HEK293 (cell line): ENCODE measurements at regions not wholly inside any gene's neighbourhood (a gene's known extent, or its start where the extent isn't known, plus 50 kb on each side); places are given as distances from the start of the nearest gene placed in this dataset.
"Not testable (repeated sequence)": the region's sequence is repeated elsewhere in the genome, so short reads cannot be mapped to it uniquely, and the experiment has no call there.

Experiments
- CTCF ChIA-PET: fragments of 350-600 bp; formaldehyde crosslinking; extraction: SDS; loops from one replicate; lab custom pipeline; 2021; ENCODE audit warnings: antibody characterized with exemption; lab: Yijun Ruan, JAX
- POLR2A ChIA-PET: fragments of 300-600 bp; formaldehyde crosslinking; extraction: SDS; loops from one replicate; lab custom pipeline; 2020; ENCODE audit warnings: antibody characterized with exemption, inconsistent platforms; lab: Yijun Ruan, JAX
- H3K27ac ChIP-seq: fragments of 200-500 bp; sonication (Bioruptor generic); 2 replicates; pipeline ENCODE4 v1.5.1; 2014; ENCODE audit warnings: low read depth, low read length, control low read depth, inconsistent platforms; ENCODE audit errors: extremely low read depth
- H3K36me3 ChIP-seq, 2 experiments: fragments of 200-500 bp in 1 of 2; sonication (Bioruptor generic) in 1 of 2; 1 replicate in 1 of 2; 2 replicates in 1 of 2; pipeline ENCODE4 v1.5.1; 2014 to 2017; ENCODE audit warnings: inconsistent platforms in 2 of 2, low read length in 2 of 2; ENCODE audit not compliant: control insufficient read depth in 2 of 2, insufficient read depth in 1 of 2
- H3K4me1 ChIP-seq: fragments of 200-500 bp; sonication (Bioruptor generic); 2 replicates; pipeline ENCODE4 v1.5.1; 2014; ENCODE audit warnings: mild to moderate bottlenecking, low read length, inconsistent platforms; ENCODE audit not compliant: control insufficient read depth, insufficient read depth
- H3K4me3 ChIP-seq: 2 replicates; pipeline ENCODE4 v1.5.1; 2011; ENCODE audit warnings: low read depth, mild to moderate bottlenecking, control low read depth, low read length, moderate library complexity
- H3K9me3 ChIP-seq: fragments of 200-500 bp; sonication (Bioruptor generic); 2 replicates; pipeline ENCODE4 v1.5.1; 2014; ENCODE audit warnings: low read depth, low read length, inconsistent platforms; ENCODE audit not compliant: control insufficient read depth, insufficient read depth
- BCL6B ChIP-seq: fragments of 450-650 bp; formaldehyde crosslinking; IDR thresholded peaks from 2 replicates; pipeline ENCODE4 v1.5.1; 2017; ENCODE audit warnings: missing biosample characterization, missing genetic modification characterization
- MEIS1 ChIP-seq: sonication (generic); formaldehyde crosslinking; IDR thresholded peaks from 2 replicates; pipeline ENCODE4 v1.8.1; 2022; ENCODE audit warnings: missing genetic modification reagents, mild to moderate bottlenecking, borderline replicate concordance
- ZFP41 ChIP-seq: fragments of 450-650 bp; formaldehyde crosslinking; IDR thresholded peaks from 2 replicates; pipeline ENCODE4 v1.5.1; 2016; ENCODE audit warnings: missing biosample characterization, missing genetic modification characterization, borderline replicate concordance
- ZNF10 ChIP-seq: fragments of 450-650 bp; formaldehyde crosslinking; IDR thresholded peaks from 2 replicates; pipeline ENCODE4 v1.5.1; 2017; ENCODE audit warnings: missing biosample characterization, missing genetic modification characterization
- ZNF121 ChIP-seq: fragments of 450-650 bp; formaldehyde crosslinking; IDR thresholded peaks from 2 replicates; pipeline ENCODE4 v1.5.1; 2016; ENCODE audit warnings: missing biosample characterization, missing genetic modification characterization
- ZNF324 ChIP-seq: fragments of 450-650 bp; formaldehyde crosslinking; IDR thresholded peaks from 2 replicates; pipeline ENCODE4 v1.5.1; 2016; ENCODE audit warnings: missing biosample characterization, missing genetic modification characterization
- ZNF341 ChIP-seq: fragments of 450-650 bp; formaldehyde crosslinking; IDR thresholded peaks from 2 replicates; pipeline ENCODE4; 2016; ENCODE audit warnings: low read depth, missing biosample characterization, missing genetic modification characterization
- ZNF354C ChIP-seq: fragments of 450-650 bp; formaldehyde crosslinking; IDR thresholded peaks from 2 replicates; pipeline ENCODE4 v1.5.1; 2016; ENCODE audit warnings: missing biosample characterization, missing genetic modification characterization, low read depth, borderline replicate concordance
- ZNF366 ChIP-seq: fragments of 450-650 bp; formaldehyde crosslinking; conservative IDR thresholded peaks from 2 replicates; pipeline ENCODE4 v1.5.1; 2016; ENCODE audit warnings: missing biosample characterization, missing genetic modification characterization
- ZNF449 ChIP-seq: fragments of 450-650 bp; formaldehyde crosslinking; IDR thresholded peaks from 2 replicates; pipeline ENCODE4 v1.5.1; 2017; ENCODE audit warnings: missing biosample characterization, mild to moderate bottlenecking, missing genetic modification characterization, moderate library complexity
- ZNF548 ChIP-seq: fragments of 450-650 bp; formaldehyde crosslinking; IDR thresholded peaks from 2 replicates; pipeline ENCODE4 v1.5.1; 2016; ENCODE audit warnings: missing biosample characterization, missing genetic modification characterization
- ZNF561 ChIP-seq: fragments of 450-650 bp; IDR thresholded peaks from 2 replicates; pipeline ENCODE4 v1.5.1; 2018; ENCODE audit warnings: missing biosample characterization, missing genetic modification characterization, borderline replicate concordance
- ZNF571 ChIP-seq: fragments of 450-650 bp; formaldehyde crosslinking; IDR thresholded peaks from 2 replicates; pipeline ENCODE4 v1.5.0; 2017; ENCODE audit warnings: missing biosample characterization, missing genetic modification characterization
- ZNF677 ChIP-seq: fragments of 450-650 bp; IDR thresholded peaks from 2 replicates; pipeline ENCODE4 v1.5.0; 2018; ENCODE audit warnings: missing biosample characterization, mild to moderate bottlenecking, missing genetic modification characterization, moderate library complexity
- TF ChIP-seq, protein P1 (sequence below): fragments of 450-650 bp; formaldehyde crosslinking; IDR thresholded peaks from 2 replicates; pipeline ENCODE4 v1.5.1; 2017; ENCODE audit warnings: missing biosample characterization, missing genetic modification characterization

DNA sequence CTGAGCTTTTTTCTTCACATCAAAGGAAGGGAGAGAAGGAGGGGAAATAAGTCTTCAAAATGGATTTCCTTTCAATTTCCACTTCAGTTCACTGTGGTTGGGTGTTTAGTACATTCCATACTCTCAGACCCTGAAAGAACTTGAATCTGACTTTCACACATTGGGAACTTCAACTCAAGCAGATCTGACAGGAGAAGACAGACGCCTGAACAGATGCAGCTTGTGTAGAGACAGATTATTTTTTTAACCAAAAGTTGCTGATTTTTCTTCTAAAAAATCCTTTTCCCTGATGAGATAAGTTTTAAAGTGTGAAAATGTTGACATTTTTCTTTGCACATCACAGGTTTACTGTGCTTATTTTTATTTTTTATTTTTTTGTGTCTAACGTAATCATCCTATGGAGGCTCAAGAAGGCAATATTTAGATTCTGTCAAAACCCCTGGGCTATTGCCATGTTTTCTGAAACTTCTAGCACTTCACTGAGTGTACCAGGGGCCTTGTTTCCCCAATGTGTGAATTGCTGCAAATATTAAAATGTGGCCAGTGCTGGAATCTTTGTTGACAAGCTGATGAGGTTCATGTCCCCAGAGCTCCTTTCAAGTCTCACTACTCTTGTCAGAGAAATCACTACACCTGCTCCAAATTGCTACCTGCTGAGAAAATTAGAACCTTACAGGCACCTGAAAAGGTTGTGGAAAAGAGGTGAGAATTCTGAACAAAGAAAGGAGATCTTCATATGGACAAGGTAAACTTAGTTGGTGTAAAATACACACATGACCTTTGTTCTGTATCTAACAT is 214.8 kb upstream of the BTBD3 start:
- no peak overlapping the region for H3K27ac ChIP-seq
- CTCF ChIA-PET, result no interaction called here
- TF ChIP-seq ZNF548 (no peak), ZNF354C (tag by site-specific recombination) (no peak)
- TF ChIP-seq, protein P1, sequence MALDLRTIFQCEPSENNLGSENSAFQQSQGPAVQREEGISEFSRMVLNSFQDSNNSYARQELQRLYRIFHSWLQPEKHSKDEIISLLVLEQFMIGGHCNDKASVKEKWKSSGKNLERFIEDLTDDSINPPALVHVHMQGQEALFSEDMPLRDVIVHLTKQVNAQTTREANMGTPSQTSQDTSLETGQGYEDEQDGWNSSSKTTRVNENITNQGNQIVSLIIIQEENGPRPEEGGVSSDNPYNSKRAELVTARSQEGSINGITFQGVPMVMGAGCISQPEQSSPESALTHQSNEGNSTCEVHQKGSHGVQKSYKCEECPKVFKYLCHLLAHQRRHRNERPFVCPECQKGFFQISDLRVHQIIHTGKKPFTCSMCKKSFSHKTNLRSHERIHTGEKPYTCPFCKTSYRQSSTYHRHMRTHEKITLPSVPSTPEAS, result no peak
- TF ChIP-seq, all 188 proteins: peak for 0
- Histone ChIP-seq H3K4me3 (no peak overlapping the region), H3K36me3 (no peaks in the 10 kb centered on the region), H3K9me3 (no peaks in the 10 kb centered on the region), H3K4me1 (no peaks in the 10 kb centered on the region)
- POLR2A ChIA-PET, result no interaction called here

DNA sequence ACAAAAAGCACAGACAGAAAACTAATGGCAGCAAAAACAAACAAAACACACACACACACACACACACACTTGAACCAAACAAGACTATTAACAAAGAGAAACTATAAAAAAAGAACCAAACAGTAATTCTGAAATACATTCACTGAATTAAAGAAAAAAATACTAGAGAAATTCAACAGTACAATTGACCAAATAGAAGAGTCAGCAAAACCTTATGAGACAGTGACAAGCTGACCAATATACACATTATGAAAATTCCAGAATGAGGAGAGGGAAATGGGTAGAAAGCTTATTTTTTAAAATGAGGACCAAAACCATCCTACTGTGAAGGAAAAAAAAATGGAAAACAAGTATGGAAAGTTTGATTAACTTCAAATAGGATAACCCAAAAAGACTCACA is 212.2 kb upstream of the BTBD3 start:
- no peaks in the 10 kb centered on the region for H3K9me3 ChIP-seq
- CTCF ChIA-PET, result interaction anchor here (1.3 kb wide), 1 partner anchor 11 kb away, joined by 6 read pairs; no protein-coding TSS in a partner anchor
- H3K4me1 ChIP-seq, result no peaks in the 10 kb centered on the region
- POLR2A ChIA-PET, result no interaction called here
- no peak overlapping the region for H3K4me3 ChIP-seq
- TF ChIP-seq ZNF677 (tag by site-specific recombination), result no peak
- TF ChIP-seq ZNF561 (tag by site-specific recombination), result no peak
- no peak for TF ChIP-seq BCL6B (tag by site-specific recombination)
- no peak for TF ChIP-seq ZFP41 (tag by site-specific recombination)
- TF ChIP-seq ZNF449, result no peak
- TF ChIP-seq MEIS1 (CRISPR knock-in tag), result no peak
- TF ChIP-seq ZNF341 (tag by site-specific recombination), result no peak
- TF ChIP-seq ZNF10 (tag by site-specific recombination), result no peak
- TF ChIP-seq ZNF571 (tag by site-specific recombination), result no peak
- no peak for TF ChIP-seq ZNF121 (tag by site-specific recombination)
- TF ChIP-seq ZNF366 (tag by site-specific recombination), result no peak
- no peak for TF ChIP-seq ZNF324
- H3K27ac ChIP-seq, result no peak overlapping the region
- H3K36me3 ChIP-seq, result no peaks in the 10 kb centered on the region

DNA sequence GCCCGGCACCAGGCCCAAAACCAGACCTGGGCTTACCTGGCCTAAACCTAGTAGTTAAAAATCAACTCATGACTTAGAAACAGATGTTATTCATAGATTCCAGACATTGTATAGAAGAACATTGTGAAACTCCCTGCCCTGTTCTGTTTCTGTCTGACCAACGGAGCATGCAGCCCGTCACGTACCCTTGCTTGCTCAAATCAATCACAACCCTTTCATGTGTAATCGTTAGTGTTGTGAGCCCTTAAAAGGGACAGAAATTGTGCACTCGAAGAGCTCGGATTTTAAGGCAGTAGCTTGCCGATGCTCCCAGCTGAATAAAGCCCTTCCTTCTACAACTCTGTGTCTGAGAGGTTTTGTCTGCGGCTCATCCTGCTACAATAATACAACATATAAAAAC is 209.5 kb upstream of the BTBD3 start:
- H3K4me1 ChIP-seq, H3K4me3 ChIP-seq, H3K9me3 ChIP-seq, H3K27ac ChIP-seq, H3K36me3 ChIP-seq, POLR2A ChIA-PET: not testable (repeated sequence)
- CTCF ChIA-PET, result interaction anchor here (1.5 kb wide), 1 partner anchor 12 kb away, joined by 5 read pairs; no protein-coding TSS in a partner anchor
